Skin epidermis (tissue), 12 donors: ENCODE measurements at regions not wholly inside any gene's neighbourhood (a gene's known extent, or its start where the extent isn't known, plus 50 kb on each side); places are given as distances from the start of the nearest gene placed in this dataset.

ENCODE experiments used
- H3K27ac ChIP-seq, 21 experiments: fragments of 200-600 bp; sonication (generic) in 11 of 21; one replicate each; pipeline ENCODE4 v1.5.0; 2020; ENCODE audit warnings: mild to moderate bottlenecking in 3 of 21, inconsistent platforms in 2 of 21, moderate library complexity in 2 of 21
- H3K4me3 ChIP-seq, 7 experiments: fragments of 200-600 bp; sonication (generic) in 2 of 7; one replicate each; pipeline ENCODE4 v1.5.0; 2020; ENCODE audit warnings: inconsistent platforms in 2 of 7, mild to moderate bottlenecking in 2 of 7, moderate library complexity in 1 of 7

GRCh38 chr20:20839771-20840170 lies 127.3 kb upstream of the RALGAPA2 start:
- no peak overlapping the region for H3K4me3 ChIP-seq
- no peak overlapping the region for H3K27ac ChIP-seq

GRCh38 chr20:20837574-20838021 lies 125.2 kb upstream of the RALGAPA2 start:
- Histone ChIP-seq H3K27ac (no peak overlapping the region), H3K4me3 (no peak overlapping the region)

- Histone ChIP-seq H3K4me3 (no peak overlapping the region), H3K27ac (no peak overlapping the region)
Measured at GRCh38 chr20:20836836-20837235, 124.4 kb upstream of the RALGAPA2 start.

GRCh38 chr20:20835897-20836296 lies 123.5 kb upstream of the RALGAPA2 start:
- no peak overlapping the region for H3K4me3 ChIP-seq
- H3K27ac ChIP-seq: no peak overlapping the region

- no peak overlapping the region for H3K4me3 ChIP-seq
Measured at GRCh38 chr20:20834008-20834407, 121.6 kb upstream of the RALGAPA2 start.

GRCh38 chr20:20832715-20833114 lies 120.3 kb upstream of the RALGAPA2 start:
- Histone ChIP-seq H3K4me3 (no peak overlapping the region), H3K27ac (no peak overlapping the region)

More at GRCh38 chr20:20834008-20834407, 121.6 kb upstream of the RALGAPA2 start:
- H3K27ac ChIP-seq: no peak overlapping the region

GRCh38 chr20:20831794-20832193 lies 119.3 kb upstream of the RALGAPA2 start:
- Histone ChIP-seq H3K4me3 (no peak overlapping the region), H3K27ac (no peak overlapping the region)

- Histone ChIP-seq H3K4me3 (no peak overlapping the region), H3K27ac (no peak overlapping the region)
Measured at GRCh38 chr20:20829681-20830080, 117.2 kb upstream of the RALGAPA2 start.

GRCh38 chr20:20827992-20828597 lies 115.7 kb upstream of the RALGAPA2 start:
- H3K27ac ChIP-seq: no peak overlapping the region
- no peak overlapping the region for H3K4me3 ChIP-seq

- Histone ChIP-seq H3K27ac (peak overlapping the region in 1 of 21 experiments; percentile 12), H3K4me3 (no peak overlapping the region)
Measured at GRCh38 chr20:20824924-20825584, 112.6 kb upstream of the RALGAPA2 start.

GRCh38 chr20:20823476-20823881 lies 111.0 kb upstream of the RALGAPA2 start:
- H3K4me3 ChIP-seq: no peak overlapping the region
- no peak overlapping the region for H3K27ac ChIP-seq

- Histone ChIP-seq H3K4me3 (no peak overlapping the region), H3K27ac (no peak overlapping the region)
Measured at GRCh38 chr20:20821484-20822260, 109.2 kb upstream of the RALGAPA2 start.

GRCh38 chr20:20820785-20821483 lies 108.5 kb upstream of the RALGAPA2 start:
- no peak overlapping the region for H3K4me3 ChIP-seq
- no peak overlapping the region for H3K27ac ChIP-seq

- H3K27ac ChIP-seq: no peak overlapping the region
Measured at GRCh38 chr20:20820104-20820503, 107.7 kb upstream of the RALGAPA2 start.

GRCh38 chr20:20816969-20817755 lies 104.7 kb upstream of the RALGAPA2 start:
- Histone ChIP-seq H3K4me3 (no peak overlapping the region), H3K27ac (no peak overlapping the region)

More at GRCh38 chr20:20820104-20820503, 107.7 kb upstream of the RALGAPA2 start:
- no peak overlapping the region for H3K4me3 ChIP-seq

- Histone ChIP-seq H3K27ac (no peak overlapping the region), H3K4me3 (no peak overlapping the region)
Measured at GRCh38 chr20:20815711-20816455, 103.4 kb upstream of the RALGAPA2 start.

- Histone ChIP-seq H3K27ac (no peak overlapping the region), H3K4me3 (no peak overlapping the region)
Measured at GRCh38 chr20:20814685-20815084, 102.2 kb upstream of the RALGAPA2 start.

GRCh38 chr20:20812136-20812535 lies 99.7 kb upstream of the RALGAPA2 start:
- H3K27ac ChIP-seq: no peak overlapping the region

GRCh38 chr20:20808016-20808415 lies 95.6 kb upstream of the RALGAPA2 start:
- H3K27ac ChIP-seq: no peak overlapping the region
- H3K4me3 ChIP-seq: no peak overlapping the region

More at GRCh38 chr20:20812136-20812535, 99.7 kb upstream of the RALGAPA2 start:
- no peak overlapping the region for H3K4me3 ChIP-seq
